GM21381 (cell line): ENCODE measurements at regions not wholly inside any gene's neighbourhood (a gene's known extent, or its start where the extent isn't known, plus 50 kb on each side); places are given as distances from the start of the nearest gene placed in this dataset.

Source experiments
- ATAC-seq: cut with Tn5 transposase; IDR thresholded peaks from one replicate; pipeline ENCODE4 v1.9.1; 2021; ENCODE audit warnings: mild to moderate bottlenecking, moderate library complexity; ENCODE audit not compliant: unreplicated experiment

DNA sequence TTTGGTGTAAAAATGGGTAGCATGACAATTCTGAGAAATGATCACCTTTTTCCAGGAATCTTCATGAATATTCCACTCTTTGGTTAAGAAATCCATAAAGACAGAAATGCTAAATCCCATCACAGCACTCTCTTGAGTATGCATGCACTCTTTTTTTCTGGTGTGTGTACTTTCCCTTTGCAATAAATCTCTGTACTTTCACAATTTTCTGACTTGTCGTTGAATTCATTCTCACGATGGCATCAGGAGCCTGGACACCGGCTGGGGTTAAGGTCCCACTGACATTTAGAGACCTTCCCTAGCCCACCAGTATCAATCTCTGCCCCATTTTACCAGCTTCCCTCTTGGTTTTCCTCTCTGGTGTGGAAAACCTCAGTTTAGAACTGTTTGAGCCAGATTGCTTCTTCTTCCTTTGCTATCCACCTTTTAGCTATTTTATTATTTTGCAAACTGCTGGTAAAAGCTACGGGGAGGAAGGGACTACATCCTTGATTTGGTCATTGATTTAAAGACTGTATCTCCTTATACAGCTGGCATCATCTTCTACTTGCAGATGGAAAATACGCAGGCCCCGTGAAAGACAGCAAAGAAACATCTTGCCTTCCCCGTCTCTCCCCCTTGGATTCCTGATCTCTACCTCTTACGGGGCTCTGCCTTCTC is 59.9 kb upstream of the ZFR start:
- ATAC-seq, result no peak

DNA sequence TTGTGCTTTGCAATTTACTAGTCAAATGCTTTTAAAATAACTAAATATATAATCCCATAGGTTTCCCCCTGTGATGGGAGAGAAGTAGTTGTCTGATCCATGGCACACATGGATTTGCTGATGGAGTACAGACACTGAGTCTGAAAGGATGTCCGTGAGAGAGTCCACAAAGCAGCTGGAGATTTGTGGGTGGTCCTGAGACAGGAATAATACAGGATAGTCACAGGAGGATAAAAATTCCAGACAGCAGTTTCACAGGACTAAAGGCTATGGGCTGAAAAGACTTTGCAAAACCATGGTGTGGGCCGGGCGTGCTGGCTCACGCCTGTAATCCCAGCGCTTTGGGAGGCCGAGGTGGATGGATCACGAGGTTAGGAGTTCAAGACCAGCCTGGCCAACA is 58.7 kb upstream of the ZFR start:
- ATAC-seq, result no peak

DNA sequence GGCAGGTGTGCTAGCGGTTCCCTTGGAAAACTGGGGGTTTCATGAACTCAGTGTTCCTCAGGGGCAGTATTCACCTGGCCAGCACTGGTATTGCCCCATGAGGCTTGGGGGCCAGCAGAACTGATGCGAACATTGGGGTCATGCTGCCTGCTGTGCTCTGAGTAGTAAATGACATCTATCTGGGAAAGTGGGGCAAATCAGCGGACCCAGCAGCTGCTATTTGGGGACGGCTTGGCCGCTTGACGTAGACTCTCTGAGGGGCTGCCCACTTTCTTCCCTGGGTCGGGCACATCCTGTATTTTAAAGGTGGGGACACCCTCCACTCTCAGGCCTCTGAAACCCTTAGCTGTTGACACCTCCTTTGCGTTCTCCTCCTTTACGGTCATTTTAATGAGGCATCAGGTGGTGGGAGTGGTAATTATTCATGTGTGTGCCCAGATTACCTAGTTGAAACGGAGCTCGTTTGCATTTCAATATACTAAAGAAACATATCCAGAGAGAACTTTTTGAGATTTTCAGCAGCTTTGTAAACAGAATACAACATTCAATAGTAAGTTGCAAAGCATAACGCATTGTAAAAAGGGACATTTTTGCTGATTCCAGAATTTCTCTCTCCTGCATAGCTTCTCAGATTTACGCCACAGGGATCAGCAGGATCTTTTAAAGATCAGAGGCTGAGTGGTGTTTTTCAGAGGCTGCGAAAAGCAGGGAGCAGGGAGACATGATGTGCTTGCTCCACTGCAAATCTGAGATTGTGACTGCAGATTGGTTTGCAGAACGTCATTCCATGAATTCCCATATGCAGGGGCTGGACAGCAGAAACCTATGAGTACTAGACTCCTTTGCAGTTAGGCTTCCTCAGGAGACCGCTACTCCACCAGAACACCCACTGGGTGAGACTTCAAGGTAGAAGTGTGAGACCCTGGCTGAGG is 56.8 kb upstream of the ZFR start:
- no peak for ATAC-seq

DNA sequence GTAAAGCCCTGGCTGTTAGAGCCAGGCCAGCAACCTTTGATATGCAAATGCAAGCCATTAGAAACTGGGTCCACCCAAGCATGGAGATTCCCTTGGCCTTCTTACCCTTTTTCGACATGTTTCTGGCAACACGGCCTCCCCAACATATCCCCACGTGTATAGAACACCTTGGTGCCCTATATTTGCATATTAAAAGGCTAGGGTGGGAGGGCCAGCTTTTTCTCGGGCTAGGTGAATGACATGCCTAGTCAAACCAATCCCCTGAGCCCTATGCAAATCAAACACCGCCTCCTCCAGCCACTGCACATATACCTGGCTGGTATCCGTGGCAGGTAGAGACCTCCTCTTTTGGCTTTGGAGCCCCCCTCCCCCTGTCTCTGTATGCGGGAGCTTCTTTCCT is 55.6 kb upstream of the ZFR start:
- ATAC-seq, result no peak

DNA sequence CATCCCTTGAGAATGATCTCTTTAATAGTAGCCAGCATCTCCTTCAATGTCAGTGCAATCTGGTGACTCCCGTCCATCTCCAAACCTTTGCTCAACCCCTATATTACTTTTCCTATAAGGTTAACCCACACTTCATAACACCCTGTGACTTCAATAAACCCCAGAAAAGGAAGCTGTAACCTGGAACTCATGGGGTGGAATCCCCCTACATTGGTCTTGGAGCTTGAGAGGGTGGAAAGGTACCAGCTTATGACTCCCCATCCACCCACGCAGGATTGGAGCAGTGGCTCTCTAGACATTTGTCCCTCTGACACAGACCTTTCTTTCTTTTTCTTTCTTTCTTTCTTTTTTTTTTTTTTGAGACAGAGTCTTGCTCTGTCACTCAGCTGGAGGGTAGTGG is 54.7 kb upstream of the ZFR start:
- no peak for ATAC-seq

DNA sequence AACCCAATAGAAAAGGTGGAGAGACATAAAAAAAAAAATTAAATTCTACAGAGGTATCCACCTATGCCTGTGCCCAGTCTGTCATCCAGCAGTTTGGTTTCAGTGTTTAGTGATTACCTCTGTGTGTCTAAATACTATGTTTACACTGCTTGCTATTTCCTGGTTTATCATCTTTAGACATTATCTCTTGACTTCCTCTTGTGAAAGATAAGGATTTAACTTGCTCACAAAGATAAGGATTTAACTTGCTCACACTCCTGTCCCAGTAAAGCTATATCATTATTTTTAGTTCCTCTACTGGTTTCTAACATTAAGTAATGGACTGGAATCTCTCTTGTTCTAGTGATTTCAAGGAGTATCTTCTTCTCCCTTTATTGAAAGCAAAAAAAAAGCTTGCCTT is 53.9 kb upstream of the ZFR start:
- no peak for ATAC-seq

DNA sequence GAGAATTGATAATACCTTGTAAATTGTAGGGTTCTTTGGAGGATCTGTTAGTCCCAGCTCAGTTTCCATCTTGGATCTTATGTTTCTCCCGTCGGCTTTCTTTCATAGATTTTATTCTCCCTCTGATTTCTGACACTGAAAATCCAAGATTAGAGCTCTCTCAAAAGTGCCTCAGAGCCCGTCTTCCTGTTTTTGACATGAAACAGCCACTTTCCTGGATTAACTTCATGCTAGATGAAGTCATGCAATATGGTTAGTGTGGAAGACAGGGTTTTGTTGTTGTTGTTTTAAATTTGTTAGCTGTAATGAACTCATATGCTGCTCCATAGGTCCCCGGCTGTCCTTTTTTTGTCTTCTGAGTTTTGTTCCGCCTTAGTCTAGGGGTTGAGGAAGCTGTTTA is 51.6 kb upstream of the ZFR start:
- ATAC-seq, result no peak

DNA sequence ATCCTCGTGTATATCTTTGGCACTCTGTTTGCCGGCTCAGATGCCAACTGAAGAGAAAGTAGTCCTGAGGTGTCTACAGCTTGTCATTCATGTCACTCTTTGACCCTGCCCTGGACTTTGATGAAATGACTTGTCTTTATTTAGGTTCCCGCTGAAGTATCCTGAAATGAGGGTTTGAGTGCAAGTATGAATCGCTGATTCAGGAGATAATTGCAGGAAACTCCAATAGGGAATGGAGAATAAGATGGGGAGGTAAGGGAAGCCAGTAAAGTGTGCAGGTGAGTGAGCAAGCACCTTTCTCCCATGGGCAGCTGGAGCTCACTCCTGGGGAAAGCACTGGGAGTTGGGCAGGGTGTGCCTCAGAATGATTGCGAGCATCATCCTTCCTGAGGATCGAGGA is 50.3 kb upstream of the ZFR start:
- ATAC-seq, result no peak
